Endothelial cell (in vitro differentiated cells): ENCODE measurements at regions not wholly inside any gene's neighbourhood (a gene's known extent, or its start where the extent isn't known, plus 50 kb on each side); places are given as distances from the start of the nearest gene placed in this dataset.

Source experiments
- DNase-seq: peaks from one replicate; pipeline ENCODE4 v3.0.0; 2021; ENCODE audit warnings: low spot score
- H3K27ac Mint-ChIP-seq: one replicate; pipeline ENCODE4 v1.8.0; 2021; ENCODE audit warnings: mixed read lengths, inconsistent platforms; ENCODE audit not compliant: unreplicated experiment
- H3K27me3 Mint-ChIP-seq: one replicate; pipeline ENCODE4 v1.8.0; 2021; ENCODE audit warnings: mild to moderate bottlenecking, moderate library complexity, mixed read lengths, inconsistent platforms; ENCODE audit not compliant: unreplicated experiment
- H3K36me3 Mint-ChIP-seq: one replicate; pipeline ENCODE4 v1.8.0; 2021; ENCODE audit warnings: mild to moderate bottlenecking, low read depth, mixed read lengths, inconsistent platforms; ENCODE audit not compliant: unreplicated experiment
- H3K4me1 Mint-ChIP-seq: one replicate; pipeline ENCODE4 v1.8.0; 2021; ENCODE audit warnings: mild to moderate bottlenecking, mixed read lengths, inconsistent platforms; ENCODE audit not compliant: unreplicated experiment
- H3K4me3 Mint-ChIP-seq: one replicate; pipeline ENCODE4 v1.8.0; 2021; ENCODE audit warnings: mild to moderate bottlenecking, mixed read lengths, inconsistent platforms; ENCODE audit not compliant: unreplicated experiment
- H3K9me3 Mint-ChIP-seq: one replicate; pipeline ENCODE4 v1.8.0; 2021; ENCODE audit warnings: mixed read lengths, inconsistent platforms; ENCODE audit not compliant: unreplicated experiment
- CTCF ChIP-seq: fragments of 200-600 bp; sonication (generic); IDR thresholded peaks from one replicate; pipeline ENCODE4 v1.5.0; 2021; ENCODE audit warnings: antibody characterized with exemption; ENCODE audit not compliant: unreplicated experiment

- TF ChIP-seq CTCF: no peak
- H3K27me3 Mint-ChIP-seq: peaks cover 2% of the 10 kb centered on the region
- DNase-seq: no peak
- no peak overlapping the region for H3K27ac Mint-ChIP-seq
- H3K9me3 Mint-ChIP-seq: no peaks in the 10 kb centered on the region
- H3K4me1 Mint-ChIP-seq: no peaks in the 10 kb centered on the region
- H3K4me3 Mint-ChIP-seq: no peak overlapping the region
- no peaks in the 10 kb centered on the region for H3K36me3 Mint-ChIP-seq
These were observed 824.6 kb upstream of the GOT2 start for GRCh38 chr16:59558679-59559078.

- H3K27ac Mint-ChIP-seq: no peak overlapping the region
These were observed 818.0 kb upstream of the GOT2 start for GRCh38 chr16:59552164-59552563.

GRCh38 chr16:59545721-59546120 is 811.6 kb upstream of the GOT2 start:
- TF ChIP-seq CTCF: no peak
- Mint-ChIP-seq H3K9me3 (no peaks in the 10 kb centered on the region), H3K36me3 (no peaks in the 10 kb centered on the region), H3K4me3 (no peak overlapping the region), H3K27ac (no peak overlapping the region), H3K4me1 (no peaks in the 10 kb centered on the region), H3K27me3 (peaks cover 1% of the 10 kb centered on the region)
- DNase-seq: no peak

More at GRCh38 chr16:59552164-59552563, 818.0 kb upstream of the GOT2 start:
- no peaks in the 10 kb centered on the region for H3K36me3 Mint-ChIP-seq
- H3K4me1 Mint-ChIP-seq: peaks cover 5% of the 10 kb centered on the region
- TF ChIP-seq CTCF: no peak
- peaks cover 3% of the 10 kb centered on the region for H3K27me3 Mint-ChIP-seq
- DNase-seq: no peak
- no peak overlapping the region for H3K4me3 Mint-ChIP-seq
- no peaks in the 10 kb centered on the region for H3K9me3 Mint-ChIP-seq

GRCh38 chr16:59543641-59544040 is 809.5 kb upstream of the GOT2 start:
- Mint-ChIP-seq H3K4me1 (no peaks in the 10 kb centered on the region), H3K9me3 (no peaks in the 10 kb centered on the region), H3K36me3 (no peaks in the 10 kb centered on the region), H3K4me3 (no peak overlapping the region), H3K27me3 (no peaks in the 10 kb centered on the region), H3K27ac (no peak overlapping the region)
- DNase-seq: no peak
- TF ChIP-seq CTCF: no peak

GRCh38 chr16:59540621-59541020 is 806.5 kb upstream of the GOT2 start:
- Mint-ChIP-seq H3K9me3 (no peaks in the 10 kb centered on the region), H3K36me3 (no peaks in the 10 kb centered on the region), H3K4me3 (no peak overlapping the region)

More at GRCh38 chr16:59540621-59541020, 806.5 kb upstream of the GOT2 start:
- Mint-ChIP-seq H3K27ac (no peak overlapping the region), H3K4me1 (no peaks in the 10 kb centered on the region), H3K27me3 (peaks cover 1% of the 10 kb centered on the region)
- TF ChIP-seq CTCF: no peak
- DNase-seq: no peak
